Esophagus (tissue), 2 donors: ENCODE measurements at regions not wholly inside any gene's neighbourhood (a gene's known extent, or its start where the extent isn't known, plus 50 kb on each side); places are given as distances from the start of the nearest gene placed in this dataset.

ENCODE experiments used
- H3K27ac ChIP-seq, 2 donors: one replicate each; pipeline ENCODE4 v1.5.1; 2013; ENCODE audit warnings: low read depth in 2 of 2, mild to moderate bottlenecking in 2 of 2, inconsistent platforms in 1 of 2, low read length in 1 of 2, moderate library complexity in 1 of 2
- H3K27me3 ChIP-seq, 2 donors: one replicate each; pipeline ENCODE4 v1.6.1; 2013; ENCODE audit warnings: low read length in 2 of 2, control low read depth in 1 of 2, mild to moderate bottlenecking in 1 of 2; ENCODE audit not compliant: insufficient read depth in 2 of 2, control insufficient read depth in 1 of 2
- H3K36me3 ChIP-seq, 2 donors: one replicate each; pipeline ENCODE4 v1.6.1; 2013; ENCODE audit warnings: low read length in 1 of 2; ENCODE audit not compliant: control insufficient read depth in 2 of 2, insufficient read depth in 2 of 2
- H3K4me1 ChIP-seq, 2 donors: one replicate each; pipeline ENCODE4 v1.6.1; 2013; ENCODE audit warnings: low read length in 1 of 2; ENCODE audit not compliant: control insufficient read depth in 2 of 2, insufficient read depth in 2 of 2
- H3K4me3 ChIP-seq, 2 donors: one replicate each; pipeline ENCODE4 v1.5.1; 2013; ENCODE audit warnings: low read length in 2 of 2, mild to moderate bottlenecking in 2 of 2, low read depth in 1 of 2, moderate library complexity in 1 of 2
- H3K9me3 ChIP-seq, 2 donors: one replicate each; pipeline ENCODE4 v1.6.1; 2013; ENCODE audit warnings: mild to moderate bottlenecking in 2 of 2, low read depth in 1 of 2, low read length in 1 of 2, moderate library complexity in 1 of 2; ENCODE audit not compliant: control insufficient read depth in 2 of 2, insufficient read depth in 1 of 2
- WGBS, 2 donors: extraction: QIAGEN DNeasy Blood & Tissue Kit; methylation state at CpG; one replicate each; pipeline ENCODE4 v1.1.7; 2013; 5-methylcytosine and 5-hydroxymethylcytosine counted together
- donor health status: healthy with polysubstance abuse.
- donor health status: Bipolar disorder and iron deficiency.

- Histone ChIP-seq H3K36me3 (no peaks in the 10 kb centered on the region), H3K4me1 (no peaks in the 10 kb centered on the region), H3K4me3 (no peak overlapping the region), H3K9me3 (no peaks in the 10 kb centered on the region), H3K27me3 (no peaks in the 10 kb centered on the region), H3K27ac (no peak overlapping the region)
- 86 to 97% methylated on average over 1 of the region's 1 CpG for WGBS, 2 donors
Observed at GRCh38 chr7:18116661-18117060, 89.0 kb upstream of the PRPS1L1 start.

GRCh38 chr7:18117482-18117881 lies 89.8 kb upstream of the PRPS1L1 start:
- 86 to 94% methylated on average over 3 of the region's 3 CpGs for WGBS, 2 donors
- Histone ChIP-seq H3K36me3 (no peaks in the 10 kb centered on the region), H3K27ac (no peak overlapping the region), H3K4me3 (no peak overlapping the region), H3K9me3 (no peaks in the 10 kb centered on the region), H3K27me3 (no peaks in the 10 kb centered on the region), H3K4me1 (no peaks in the 10 kb centered on the region)

DNA sequence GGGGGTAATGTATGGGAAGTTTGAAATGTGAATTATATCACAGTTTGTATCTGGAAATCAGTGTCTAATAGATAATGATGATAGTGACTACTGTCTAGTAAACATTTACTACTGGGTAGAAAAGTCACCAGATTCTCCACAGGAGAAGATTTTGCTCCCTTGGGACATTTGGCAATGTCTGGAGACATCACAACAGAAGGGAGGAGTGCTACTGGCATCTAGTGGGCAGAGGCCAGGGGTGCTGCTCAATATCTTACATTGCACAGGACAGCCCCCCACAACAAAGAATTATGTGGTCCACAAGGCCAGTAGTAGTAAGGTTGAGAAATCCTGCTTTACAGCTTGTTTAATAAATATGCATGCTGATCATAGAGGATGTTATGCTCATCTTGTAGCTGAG lies 92.3 kb upstream of the PRPS1L1 start:
- H3K27me3 ChIP-seq: no peaks in the 10 kb centered on the region

DNA sequence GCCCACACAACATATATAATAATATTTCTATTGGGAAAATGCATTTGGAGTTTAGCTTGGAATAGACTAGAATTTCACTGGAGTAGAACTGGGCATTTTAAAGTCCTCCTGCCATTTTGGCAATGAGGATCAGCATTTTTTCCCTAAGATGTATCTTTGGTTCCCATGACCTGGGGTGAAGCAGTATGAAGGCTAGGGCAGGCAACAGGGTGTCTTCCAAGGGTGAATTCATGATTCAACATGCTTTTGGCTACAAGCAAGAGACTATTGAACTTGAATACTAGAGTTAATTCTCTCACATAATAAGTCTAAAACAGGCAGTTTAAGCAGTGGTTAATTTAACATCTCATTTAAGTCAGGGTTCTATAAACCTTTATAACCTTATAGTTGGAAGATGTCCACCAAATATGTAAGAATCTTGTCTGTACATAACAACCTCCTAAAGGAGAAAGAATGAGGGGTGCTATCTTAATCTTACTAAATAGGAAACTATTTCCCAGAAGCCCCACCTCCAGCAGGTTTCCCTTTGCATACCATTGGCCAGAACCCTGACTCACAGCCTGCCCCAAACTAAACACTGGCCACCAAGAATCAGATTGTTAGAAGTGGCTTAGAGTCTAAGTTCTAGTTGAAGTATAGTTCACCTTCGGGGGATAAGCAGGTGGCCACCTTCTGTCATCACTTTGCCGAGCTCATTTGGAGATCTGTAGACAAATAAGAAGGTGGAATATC lies 96.0 kb upstream of the PRPS1L1 start:
- Histone ChIP-seq H3K27ac (no peak overlapping the region), H3K36me3 (no peaks in the 10 kb centered on the region), H3K4me1 (no peaks in the 10 kb centered on the region), H3K27me3 (no peaks in the 10 kb centered on the region), H3K4me3 (no peak overlapping the region), H3K9me3 (no peaks in the 10 kb centered on the region)
- WGBS, 2 donors: 60 to 64% methylated on average over 2 of the region's 2 CpGs

More for the DNA sequence above, 92.3 kb upstream of the PRPS1L1 start:
- H3K36me3 ChIP-seq: no peaks in the 10 kb centered on the region
- H3K4me1 ChIP-seq: no peaks in the 10 kb centered on the region
- no peak overlapping the region for H3K27ac ChIP-seq
- H3K4me3 ChIP-seq: no peak overlapping the region
- H3K9me3 ChIP-seq: no peaks in the 10 kb centered on the region

GRCh38 chr7:18125476-18125875 lies 97.8 kb upstream of the PRPS1L1 start:
- Histone ChIP-seq H3K9me3 (no peaks in the 10 kb centered on the region), H3K4me1 (no peaks in the 10 kb centered on the region), H3K36me3 (no peaks in the 10 kb centered on the region), H3K4me3 (no peak overlapping the region), H3K27me3 (no peaks in the 10 kb centered on the region), H3K27ac (no peak overlapping the region)
- 52 to 56% methylated on average over 2 of the region's 2 CpGs for WGBS, 2 donors

DNA sequence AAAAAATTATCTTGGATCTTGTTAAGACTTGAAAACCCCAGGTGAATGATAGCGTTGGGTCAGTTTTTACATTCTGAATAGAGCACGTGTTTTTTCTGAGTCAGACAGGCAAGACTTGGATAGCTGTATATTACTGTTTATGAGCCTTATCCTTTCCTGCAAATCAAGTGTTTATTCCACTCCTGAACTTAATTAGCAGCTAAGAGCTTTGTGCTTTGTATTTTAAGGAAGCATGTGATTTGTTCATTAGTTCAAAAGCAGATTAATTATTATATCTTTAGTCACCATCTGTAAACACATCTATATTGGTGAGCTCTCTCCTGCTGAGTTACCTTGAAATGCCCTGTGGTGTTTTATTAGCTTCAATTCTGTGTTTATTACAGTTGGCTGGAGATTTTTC lies 98.6 kb upstream of the PRPS1L1 start:
- no peaks in the 10 kb centered on the region for H3K9me3 ChIP-seq
- no peaks in the 10 kb centered on the region for H3K27me3 ChIP-seq
- 27 to 43% methylated on average over 2 of the region's 2 CpGs for WGBS, 2 donors
- no peaks in the 10 kb centered on the region for H3K36me3 ChIP-seq
- H3K4me1 ChIP-seq: no peaks in the 10 kb centered on the region
- H3K27ac ChIP-seq: no peak overlapping the region
- H3K4me3 ChIP-seq: no peak overlapping the region

DNA sequence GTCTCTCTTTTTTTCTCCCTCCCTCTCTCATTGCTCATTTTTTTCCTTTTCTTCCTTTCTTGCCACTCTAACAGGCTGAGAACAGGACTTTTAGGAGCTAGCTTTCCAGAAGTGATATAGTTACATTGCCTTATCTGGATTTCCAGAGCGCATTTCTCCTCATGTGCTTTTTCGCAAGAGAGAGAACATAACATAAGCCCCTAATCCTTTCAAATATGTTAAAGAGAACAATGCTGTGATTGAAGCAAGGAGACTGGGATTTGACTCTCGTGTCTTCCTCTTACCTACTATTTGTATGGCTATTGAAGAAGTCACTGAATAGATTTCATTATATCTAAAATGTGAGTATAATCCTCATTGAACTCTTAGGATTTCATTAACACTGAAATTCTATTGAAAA lies 101.2 kb upstream of the PRPS1L1 start:
- Histone ChIP-seq H3K4me1 (no peaks in the 10 kb centered on the region), H3K4me3 (no peak overlapping the region), H3K27ac (no peak overlapping the region), H3K27me3 (no peaks in the 10 kb centered on the region), H3K36me3 (no peaks in the 10 kb centered on the region), H3K9me3 (no peaks in the 10 kb centered on the region)
- WGBS, 2 donors: 85 to 92% methylated on average over 3 of the region's 3 CpGs

- H3K27ac ChIP-seq: no peak overlapping the region
- no peaks in the 10 kb centered on the region for H3K9me3 ChIP-seq
- H3K4me3 ChIP-seq: no peak overlapping the region
- no peaks in the 10 kb centered on the region for H3K36me3 ChIP-seq
- H3K4me1 ChIP-seq: no peaks in the 10 kb centered on the region
- H3K27me3 ChIP-seq: no peaks in the 10 kb centered on the region
Observed at GRCh38 chr7:18132811-18133210, 105.2 kb upstream of the PRPS1L1 start.

DNA sequence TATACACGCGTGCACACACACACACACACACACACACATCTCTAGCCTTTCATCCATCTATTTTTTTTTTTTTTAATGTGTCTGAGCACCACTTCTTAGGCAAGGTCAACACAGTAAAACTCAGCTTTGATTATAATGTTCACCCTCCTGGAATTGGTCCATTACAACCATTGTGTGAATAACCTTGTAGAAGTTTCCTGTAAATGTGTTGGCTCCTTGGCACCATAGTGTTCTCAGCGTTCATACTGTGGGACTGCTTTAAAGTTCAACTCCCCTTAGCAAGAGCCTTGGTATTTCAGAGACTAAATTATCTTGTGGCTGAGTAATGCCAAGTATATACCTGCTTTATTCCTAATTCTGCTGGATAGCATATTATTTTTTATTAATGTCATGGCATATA lies 106.3 kb upstream of the PRPS1L1 start:
- no peak overlapping the region for H3K4me3 ChIP-seq
- H3K9me3 ChIP-seq: no peaks in the 10 kb centered on the region
- H3K4me1 ChIP-seq: no peaks in the 10 kb centered on the region
- H3K27me3 ChIP-seq: no peaks in the 10 kb centered on the region
- no peak overlapping the region for H3K27ac ChIP-seq
- WGBS, 2 donors: 83 to 88% methylated on average over 3 of the region's 3 CpGs
- H3K36me3 ChIP-seq: no peaks in the 10 kb centered on the region

- Histone ChIP-seq H3K27ac (no peak overlapping the region), H3K9me3 (no peaks in the 10 kb centered on the region), H3K4me3 (no peak overlapping the region), H3K27me3 (no peaks in the 10 kb centered on the region), H3K36me3 (no peaks in the 10 kb centered on the region), H3K4me1 (no peaks in the 10 kb centered on the region)
Observed at GRCh38 chr7:18140943-18141342, 113.3 kb upstream of the PRPS1L1 start.
